BE2C (cell line): ENCODE measurements at regions not wholly inside any gene's neighbourhood (a gene's known extent, or its start where the extent isn't known, plus 50 kb on each side); places are given as distances from the start of the nearest gene placed in this dataset.

Source experiments
- DNase-seq: peaks from one replicate; pipeline ENCODE4 v3.0.0-alpha.2; 2020
- H3K27me3 ChIP-seq: fragments of 250-450 bp; sonication (Bioruptor Pico); 2 replicates; pipeline ENCODE4 v1.5.1; 2020; ENCODE audit warnings: mild to moderate bottlenecking
- H3K36me3 ChIP-seq: fragments of 250-450 bp; sonication (Bioruptor Pico); 2 replicates; pipeline ENCODE4 v1.5.1; 2020; ENCODE audit warnings: mild to moderate bottlenecking
- H3K4me1 ChIP-seq: fragments of 250-450 bp; sonication (Bioruptor Pico); 2 replicates; pipeline ENCODE4 v1.5.1; 2020
- H3K4me3 ChIP-seq: 2 replicates; pipeline ENCODE4 v1.5.1; 2011; ENCODE audit warnings: low read depth, low read length
- H3K9me3 ChIP-seq: fragments of 250-450 bp; sonication (Bioruptor Pico); 2 replicates; pipeline ENCODE4 v1.5.1; 2020
- TF ChIP-seq, protein P1 (sequence below): IDR thresholded peaks from 2 replicates; pipeline ENCODE4 v1.5.1; 2012; ENCODE audit warnings: mild to moderate bottlenecking, low read depth, low read length

DNA sequence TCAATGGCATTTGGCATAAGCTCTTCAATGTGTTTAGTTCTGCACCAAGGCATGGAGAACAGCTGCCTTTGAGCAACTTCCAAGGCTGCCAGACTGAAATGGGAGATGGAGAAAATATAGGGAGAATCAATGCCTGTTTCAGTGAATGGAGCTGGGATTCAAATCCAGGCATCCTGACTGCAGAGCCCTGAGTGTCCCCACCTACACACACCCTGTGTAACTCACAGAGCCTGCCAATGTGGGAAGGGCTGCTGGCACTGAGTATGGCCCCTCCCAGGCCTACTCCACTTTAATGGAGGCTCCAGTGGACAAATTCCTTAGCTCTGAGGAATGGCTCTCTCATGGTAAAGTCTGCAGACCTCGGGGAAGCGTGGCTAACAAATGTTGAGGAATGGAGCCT is 145.6 kb upstream of the TNR start:
- Histone ChIP-seq H3K4me1 (no peaks in the 10 kb centered on the region), H3K4me3 (no peak overlapping the region), H3K36me3 (no peaks in the 10 kb centered on the region), H3K27me3 (no peaks in the 10 kb centered on the region), H3K9me3 (no peaks in the 10 kb centered on the region)
- TF ChIP-seq, protein P1, sequence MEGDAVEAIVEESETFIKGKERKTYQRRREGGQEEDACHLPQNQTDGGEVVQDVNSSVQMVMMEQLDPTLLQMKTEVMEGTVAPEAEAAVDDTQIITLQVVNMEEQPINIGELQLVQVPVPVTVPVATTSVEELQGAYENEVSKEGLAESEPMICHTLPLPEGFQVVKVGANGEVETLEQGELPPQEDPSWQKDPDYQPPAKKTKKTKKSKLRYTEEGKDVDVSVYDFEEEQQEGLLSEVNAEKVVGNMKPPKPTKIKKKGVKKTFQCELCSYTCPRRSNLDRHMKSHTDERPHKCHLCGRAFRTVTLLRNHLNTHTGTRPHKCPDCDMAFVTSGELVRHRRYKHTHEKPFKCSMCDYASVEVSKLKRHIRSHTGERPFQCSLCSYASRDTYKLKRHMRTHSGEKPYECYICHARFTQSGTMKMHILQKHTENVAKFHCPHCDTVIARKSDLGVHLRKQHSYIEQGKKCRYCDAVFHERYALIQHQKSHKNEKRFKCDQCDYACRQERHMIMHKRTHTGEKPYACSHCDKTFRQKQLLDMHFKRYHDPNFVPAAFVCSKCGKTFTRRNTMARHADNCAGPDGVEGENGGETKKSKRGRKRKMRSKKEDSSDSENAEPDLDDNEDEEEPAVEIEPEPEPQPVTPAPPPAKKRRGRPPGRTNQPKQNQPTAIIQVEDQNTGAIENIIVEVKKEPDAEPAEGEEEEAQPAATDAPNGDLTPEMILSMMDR, result no peak
- DNase-seq, result no peak

DNA sequence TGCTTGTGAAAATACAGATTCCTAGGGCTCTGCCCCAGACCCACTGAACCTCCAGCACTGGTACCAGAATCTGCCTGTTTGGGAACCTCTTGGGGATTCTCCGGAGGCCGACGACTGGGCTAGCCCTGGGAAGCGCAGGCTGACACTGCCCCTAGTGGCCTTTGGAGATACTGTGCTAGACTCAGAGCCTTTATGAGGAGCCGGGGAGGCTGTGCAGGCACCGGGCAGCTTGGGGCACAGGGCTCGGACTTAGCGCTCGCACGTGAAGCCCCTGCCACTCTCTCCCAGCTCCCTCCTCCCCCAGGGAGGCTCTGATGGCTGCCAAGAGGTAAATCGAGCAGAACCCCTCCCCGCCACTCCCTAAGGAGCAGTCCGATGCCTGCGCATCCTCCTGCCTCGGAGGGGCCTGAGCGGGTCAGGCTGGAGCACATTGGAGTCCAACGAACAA is 144.6 kb upstream of the TNR start:
- no peaks in the 10 kb centered on the region for H3K36me3 ChIP-seq
- TF ChIP-seq, protein P1, result peak; percentile 93
- no peaks in the 10 kb centered on the region for H3K4me1 ChIP-seq
- no peaks in the 10 kb centered on the region for H3K27me3 ChIP-seq
- peak; percentile 73 for DNase-seq
- no peaks in the 10 kb centered on the region for H3K9me3 ChIP-seq
- H3K4me3 ChIP-seq, result no peak overlapping the region

DNA sequence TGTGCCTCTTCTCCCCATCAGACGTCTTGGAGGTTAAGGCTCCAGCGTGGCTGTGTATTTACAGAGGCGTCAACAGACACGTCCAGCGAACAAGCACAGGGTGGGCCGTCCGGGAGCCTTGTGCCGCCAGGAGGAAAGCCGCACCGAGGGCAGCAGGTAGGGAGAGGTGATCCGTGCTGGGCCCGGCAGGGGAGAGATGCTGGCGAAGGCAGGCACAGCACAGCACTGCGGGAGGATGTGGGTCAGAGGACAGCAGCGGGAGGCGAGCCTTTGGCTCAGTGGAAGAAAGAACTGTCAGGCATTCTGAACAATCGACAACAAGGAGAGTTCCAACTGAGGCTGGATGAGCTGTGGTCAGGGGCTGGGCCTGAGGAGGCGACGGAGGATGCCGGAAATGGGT is 144.1 kb upstream of the TNR start:
- no peaks in the 10 kb centered on the region for H3K27me3 ChIP-seq
- no peaks in the 10 kb centered on the region for H3K36me3 ChIP-seq
- no peak for DNase-seq
- H3K4me3 ChIP-seq, result no peak overlapping the region
- no peaks in the 10 kb centered on the region for H3K9me3 ChIP-seq
- no peaks in the 10 kb centered on the region for H3K4me1 ChIP-seq
- TF ChIP-seq, protein P1, result no peak

DNA sequence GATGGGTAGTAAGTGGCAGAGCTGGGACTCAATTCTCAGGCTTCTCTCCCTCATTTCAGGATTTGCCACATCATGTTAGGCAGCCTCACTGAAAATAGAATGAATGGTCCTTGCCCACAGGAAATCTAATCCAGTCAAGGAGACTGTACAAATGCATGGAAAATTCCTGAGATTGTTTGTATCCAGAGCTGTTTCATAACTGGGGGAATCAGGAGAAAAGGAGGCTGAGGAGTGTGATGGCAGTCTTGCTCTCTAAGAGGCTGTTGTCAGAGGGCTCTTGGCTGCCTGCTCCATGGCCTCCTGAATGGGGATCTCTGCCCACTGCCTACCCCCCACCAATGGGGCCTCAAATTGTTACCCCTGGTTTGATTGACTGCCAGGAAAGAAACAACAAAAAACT is 141.9 kb upstream of the TNR start:
- no peak for DNase-seq
- no peaks in the 10 kb centered on the region for H3K36me3 ChIP-seq
- TF ChIP-seq, protein P1, result no peak
- H3K9me3 ChIP-seq, result no peaks in the 10 kb centered on the region
- H3K4me1 ChIP-seq, result no peaks in the 10 kb centered on the region
- H3K4me3 ChIP-seq, result no peak overlapping the region
- no peaks in the 10 kb centered on the region for H3K27me3 ChIP-seq

- Histone ChIP-seq H3K9me3 (no peaks in the 10 kb centered on the region), H3K36me3 (no peaks in the 10 kb centered on the region), H3K4me3 (no peak overlapping the region), H3K4me1 (no peaks in the 10 kb centered on the region), H3K27me3 (no peaks in the 10 kb centered on the region)
- TF ChIP-seq, protein P1, result no peak
- DNase-seq, result no peak
Measured at GRCh38 chr1:175884369-175884768, 141.0 kb upstream of the TNR start.

DNA sequence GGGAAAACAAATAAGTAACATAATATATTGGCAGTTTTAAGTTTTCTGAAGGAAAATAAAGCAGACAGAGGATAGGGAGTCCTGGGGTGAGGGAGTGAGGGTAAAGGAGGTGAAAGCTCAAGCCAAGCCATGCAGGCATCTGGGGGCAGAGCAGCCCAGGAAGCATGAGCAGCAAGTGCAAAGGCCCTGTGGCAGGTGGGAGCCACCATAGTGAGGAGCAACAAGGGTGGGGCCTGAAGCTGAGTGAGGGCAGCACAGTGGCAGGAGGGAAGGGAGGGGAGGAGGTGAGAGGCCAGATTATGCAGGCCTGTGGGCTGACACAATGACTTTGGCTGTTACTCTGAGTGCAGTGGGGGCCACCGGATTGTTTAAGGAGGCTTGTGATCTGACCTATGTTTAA is 138.8 kb upstream of the TNR start:
- Histone ChIP-seq H3K36me3 (no peaks in the 10 kb centered on the region), H3K4me1 (no peaks in the 10 kb centered on the region), H3K27me3 (no peaks in the 10 kb centered on the region), H3K9me3 (no peaks in the 10 kb centered on the region), H3K4me3 (no peak overlapping the region)
- TF ChIP-seq, protein P1, result no peak
- DNase-seq, result no peak
